ENCODE measurements at regions not wholly inside any gene's neighbourhood (a gene's known extent, or its start where the extent isn't known, plus 50 kb on each side); places are given as distances from the start of the nearest gene placed in this dataset.

GRCh38 chr15:35663956-35664355, 118.0 kb upstream of the DPH6 start:
- no peak for DNase-seq

- no peak for DNase-seq
Observed at GRCh38 chr15:35665896-35666536, 120.1 kb upstream of the DPH6 start.

DNA sequence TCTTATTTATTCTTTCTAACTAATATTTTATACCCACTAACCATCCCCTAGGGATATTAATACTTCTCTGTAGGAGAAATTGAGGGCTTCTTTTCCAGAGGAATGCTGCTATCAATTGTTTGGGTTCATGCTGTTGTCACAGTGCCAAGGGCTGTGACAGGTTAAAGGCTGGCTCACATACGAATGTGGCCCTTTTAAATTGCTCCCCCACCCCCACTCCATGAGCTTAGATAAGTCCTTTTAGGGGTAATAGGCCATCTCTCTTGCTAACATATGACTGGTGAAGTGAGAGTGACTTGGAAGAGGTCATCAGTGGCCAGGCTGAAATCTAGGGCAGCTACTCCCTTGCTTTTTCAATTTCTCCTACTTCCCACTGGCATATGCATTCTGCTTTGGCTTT, 121.9 kb upstream of the DPH6 start:
- DNase-seq, result no peak

- DNase-seq, result no peak
Observed at GRCh38 chr15:35669021-35669420, 123.1 kb upstream of the DPH6 start.

- no peak for DNase-seq
Observed at GRCh38 chr15:35669432-35670045, 123.6 kb upstream of the DPH6 start.

GRCh38 chr15:35671197-35671596, 125.2 kb upstream of the DPH6 start:
- DNase-seq, result no peak

DNA sequence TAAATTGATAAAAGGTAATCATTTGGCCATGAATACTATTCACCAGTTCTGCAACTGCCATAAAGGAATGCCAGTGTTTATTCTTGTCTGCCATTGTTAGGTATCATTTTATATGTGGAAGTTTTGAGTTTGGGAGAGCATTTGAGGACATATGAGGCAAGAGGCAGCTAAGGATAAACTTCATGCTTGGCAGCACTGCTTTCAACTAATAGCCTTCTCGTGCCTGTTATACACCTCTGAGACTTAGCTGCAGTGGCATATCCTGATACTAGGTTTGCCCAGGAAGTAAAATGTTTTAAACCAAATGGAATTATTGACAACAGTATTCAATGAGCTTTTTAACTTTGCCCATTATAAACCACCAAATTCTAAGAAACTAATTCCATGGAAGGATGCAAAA, 126.0 kb upstream of the DPH6 start:
- DNase-seq, result no peak

GRCh38 chr15:35673093-35673684, 127.2 kb upstream of the DPH6 start:
- no peak for DNase-seq

GRCh38 chr15:35674873-35675781, 129.2 kb upstream of the DPH6 start:
- DNase-seq, result no peak

DNA sequence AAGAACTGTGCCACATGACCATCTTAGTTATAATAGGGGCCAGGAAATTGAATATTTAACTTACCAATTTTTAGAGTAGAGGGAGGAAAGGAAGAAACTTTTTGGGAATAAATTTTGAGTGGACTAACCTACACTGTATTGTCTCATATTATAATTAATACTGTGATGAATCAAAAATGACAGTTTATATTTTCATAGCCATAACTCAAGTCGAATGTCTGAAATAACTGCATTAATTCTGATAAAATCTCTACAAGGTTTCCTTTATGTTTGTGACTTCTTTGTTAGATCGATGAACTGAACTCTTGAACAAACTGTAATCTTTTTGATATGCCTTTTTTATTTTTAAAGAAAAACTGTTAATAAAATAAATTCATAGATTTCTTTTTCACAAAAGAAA, 132.8 kb upstream of the DPH6 start:
- no peak for DNase-seq

- DNase-seq, result no peak
Observed at GRCh38 chr15:35679186-35679585, 133.2 kb upstream of the DPH6 start.

- DNase-seq, result no peak
Observed at GRCh38 chr15:35680951-35681350, 135.0 kb upstream of the DPH6 start.

DNA sequence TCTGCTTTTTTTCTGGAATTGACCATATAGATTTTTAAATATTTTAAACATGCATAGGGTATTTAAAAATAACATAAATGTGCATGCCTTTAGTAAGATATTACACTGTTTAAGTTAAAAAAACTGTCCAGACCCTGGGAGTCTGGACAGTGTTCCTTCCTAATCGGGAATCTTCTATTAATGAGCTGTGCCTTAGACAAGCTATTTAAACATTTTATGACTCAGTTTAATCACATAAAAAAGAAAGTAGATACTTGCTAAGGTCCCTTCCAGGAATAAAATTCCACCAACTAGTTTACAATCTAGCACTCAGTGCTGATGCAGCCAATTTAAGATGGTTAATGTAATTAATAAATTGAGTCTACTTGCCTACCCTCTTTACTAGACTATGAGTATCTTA, 140.4 kb upstream of the DPH6 start:
- no peak for DNase-seq

DNA sequence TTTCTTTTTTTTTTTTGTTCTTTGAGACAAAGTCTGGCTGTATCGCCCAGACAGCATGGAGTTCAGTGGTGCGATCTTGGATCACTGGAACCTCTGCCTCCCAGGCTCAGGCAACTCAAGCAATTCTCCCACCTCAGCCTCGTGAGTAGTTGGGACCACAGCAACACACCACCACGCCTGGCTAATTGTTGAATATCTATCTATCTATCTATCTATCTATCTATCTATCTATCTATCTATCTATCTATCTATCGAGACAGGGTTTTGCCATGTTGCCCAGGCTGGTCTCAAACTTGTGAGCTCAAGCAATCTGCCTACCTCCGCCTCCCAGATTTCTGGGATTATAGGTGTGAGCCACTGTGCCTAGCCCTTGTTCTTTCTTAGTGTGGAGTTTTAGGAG, 143.3 kb upstream of the DPH6 start:
- DNase-seq, result no peak

DNA sequence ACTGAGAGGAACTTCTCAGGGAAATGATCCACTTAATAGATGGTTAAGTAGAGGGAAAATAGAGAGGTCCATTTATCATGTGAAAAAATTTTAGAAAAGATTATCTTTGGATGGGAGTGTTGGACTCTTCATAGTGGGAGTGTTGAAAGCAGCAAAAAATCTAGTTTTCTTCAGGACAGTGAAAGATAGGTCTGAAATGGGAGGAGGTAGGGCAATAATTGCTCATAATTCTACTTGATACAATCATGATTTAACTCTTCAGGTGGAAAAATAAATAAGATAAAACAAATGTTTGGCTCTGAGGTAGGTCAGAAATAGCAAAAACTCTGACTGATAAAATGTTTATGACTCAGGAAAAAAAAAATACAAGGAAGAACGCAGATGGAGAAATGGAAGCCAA, 144.1 kb upstream of the DPH6 start:
- DNase-seq, result no peak

GRCh38 chr15:35690698-35691116, 144.7 kb upstream of the DPH6 start:
- DNase-seq, result no peak

GRCh38 chr15:35691173-35691761, 145.3 kb upstream of the DPH6 start:
- DNase-seq, result no peak

DNA sequence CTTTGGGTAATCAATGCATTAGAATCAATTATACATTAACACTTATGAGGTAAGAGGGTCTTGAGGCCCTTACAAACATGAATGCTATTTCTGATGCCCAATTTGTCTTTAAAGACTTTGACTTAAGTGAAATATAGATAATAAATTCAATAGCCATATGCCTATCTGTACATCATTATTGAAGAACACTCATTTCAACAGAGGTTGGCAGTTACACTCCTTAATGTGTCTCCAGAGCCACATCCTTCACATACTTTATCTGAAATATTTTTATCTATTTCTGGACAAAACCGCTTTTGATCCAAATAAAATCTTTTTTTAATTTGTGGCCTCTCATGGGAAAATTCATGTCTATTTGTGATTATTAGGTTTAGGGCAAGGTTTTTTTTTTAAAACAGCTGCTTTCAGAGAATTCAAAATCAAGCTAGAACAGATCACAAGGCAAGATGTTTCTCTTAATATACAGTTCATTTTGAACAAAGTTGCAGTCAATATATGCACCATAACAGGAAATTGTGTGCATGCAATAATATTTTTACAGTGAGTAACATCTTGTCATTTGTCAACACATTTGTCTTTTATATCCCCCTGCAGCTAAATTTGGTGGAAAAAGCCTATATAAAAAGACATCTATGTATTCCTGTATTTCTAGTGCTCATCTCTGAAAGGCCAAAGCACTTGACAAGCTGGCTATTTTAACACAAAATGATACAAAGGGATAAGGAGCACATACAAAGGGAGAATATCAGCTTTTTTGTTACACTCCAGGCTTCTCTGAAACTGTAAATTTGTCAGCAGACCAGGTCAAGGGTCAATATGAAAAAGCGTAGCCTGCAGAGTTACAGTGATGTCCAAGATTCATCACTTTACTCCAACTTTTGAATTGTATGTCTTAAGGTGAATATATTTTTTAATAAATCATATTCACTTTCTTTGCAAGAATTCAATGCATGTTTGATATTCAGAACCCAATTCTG, 146.2 kb upstream of the DPH6 start:
- no peak for DNase-seq

- DNase-seq, result no peak
Observed at GRCh38 chr15:35693286-35693685, 147.3 kb upstream of the DPH6 start.

DNA sequence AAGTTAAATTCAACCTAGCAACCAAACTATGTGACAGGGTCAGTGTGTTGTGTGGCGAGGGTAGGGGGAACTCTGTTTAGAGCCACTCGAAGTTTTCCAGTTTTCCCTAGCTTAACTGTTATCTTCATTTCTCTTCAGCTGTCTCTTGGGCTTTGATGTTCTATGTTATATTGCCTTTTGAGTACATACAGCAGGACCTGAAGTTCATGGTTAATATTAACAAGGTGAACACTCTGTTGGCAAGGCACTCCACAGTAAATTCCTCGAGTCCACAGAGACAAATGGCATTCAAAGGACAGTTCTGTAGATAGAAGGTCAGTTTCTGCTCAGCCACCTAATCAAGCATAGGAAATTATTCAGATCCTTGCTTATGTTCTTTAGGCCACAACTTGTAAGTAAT, 147.9 kb upstream of the DPH6 start:
- DNase-seq, result no peak

GRCh38 chr15:35695003-35695402, 149.0 kb upstream of the DPH6 start:
- no peak for DNase-seq

DNA sequence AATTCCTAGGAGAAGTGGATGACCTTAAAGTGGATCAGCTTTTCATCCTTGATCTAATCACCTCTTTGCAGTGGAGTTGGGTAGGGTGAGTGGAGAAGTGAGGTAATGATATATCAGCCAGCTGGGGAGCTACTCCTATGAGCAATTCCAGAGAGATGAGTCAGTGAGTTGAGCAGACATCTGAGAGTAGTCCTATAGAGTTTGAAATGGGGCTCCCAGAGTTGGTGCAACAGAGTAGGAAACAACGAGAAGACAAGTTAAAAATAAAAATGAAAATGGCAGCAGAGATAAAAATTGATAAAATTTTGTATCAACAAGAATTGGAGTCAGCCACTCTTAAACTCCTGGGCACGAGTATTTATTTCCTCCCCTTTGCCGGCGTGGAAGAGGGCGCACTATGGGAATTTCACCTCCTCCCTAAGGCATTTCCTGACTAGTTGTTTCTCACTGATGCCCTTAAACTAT, 150.8 kb upstream of the DPH6 start:
- no peak for DNase-seq
